Neural cell (in vitro differentiated cells): ENCODE measurements at regions not wholly inside any gene's neighbourhood (a gene's known extent, or its start where the extent isn't known, plus 50 kb on each side); places are given as distances from the start of the nearest gene placed in this dataset.
"Not testable (repeated sequence)": the region's sequence is repeated elsewhere in the genome, so short reads cannot be mapped to it uniquely, and the experiment has no call there.

Experiments
- H2AFZ ChIP-seq: fragments of 200-600, 300-800 bp; sonication (generic), shearing (Covaris generic); 2 replicates; pipeline ENCODE4 v1.6.0; 2014; ENCODE audit warnings: low read depth, mild to moderate bottlenecking, antibody characterized with exemption, low read length, moderate library complexity
- H3F3A ChIP-seq: fragments of 200-600 bp; shearing (Covaris generic); 2 replicates; pipeline ENCODE4 v1.6.1; 2016; ENCODE audit warnings: mild to moderate bottlenecking, moderate library complexity, mixed read lengths, antibody characterized with exemption, low read length; ENCODE audit not compliant: insufficient read depth, poor library complexity, severe bottlenecking
- H3K27ac ChIP-seq: fragments of 200-600, 300-800 bp; sonication (generic), shearing (Covaris generic); 2 replicates; pipeline ENCODE4 v1.5.1; 2014; ENCODE audit warnings: mild to moderate bottlenecking, low read length, moderate library complexity
- H3K27me3 ChIP-seq: fragments of 300-800, 200-600 bp; sonication (generic), shearing (Covaris generic); 2 replicates; pipeline ENCODE4 v1.6.0; 2014; ENCODE audit warnings: mild to moderate bottlenecking, low read depth, low read length, moderate library complexity; ENCODE audit not compliant: insufficient read depth
- H3K36me3 ChIP-seq: fragments of 300-800, 200-600 bp; sonication (generic), shearing (Covaris generic); 2 replicates; pipeline ENCODE4 v1.5.1; 2014; ENCODE audit warnings: mild to moderate bottlenecking, antibody characterized with exemption, low read length, moderate library complexity; ENCODE audit not compliant: insufficient read depth
- H3K4me2 ChIP-seq: fragments of 300-800, 200-600 bp; sonication (generic), shearing (Covaris generic); 2 replicates; pipeline ENCODE4 v1.6.0; 2014; ENCODE audit warnings: mild to moderate bottlenecking, low read length
- H3K4me3 ChIP-seq: fragments of 300-800, 200-600 bp; sonication (generic), shearing (Covaris generic); 2 replicates; pipeline ENCODE4 v1.5.1; 2014; ENCODE audit warnings: mild to moderate bottlenecking, low read length, moderate library complexity
- H3K79me2 ChIP-seq: fragments of 200-600 bp; shearing (Covaris generic); replicated peaks from 2 replicates; pipeline ENCODE4 v1.6.0; 2014; ENCODE audit warnings: mild to moderate bottlenecking, low read length, moderate library complexity; ENCODE audit not compliant: insufficient read depth
- H3K9ac ChIP-seq: fragments of 300-800, 200-600 bp; sonication (generic), shearing (Covaris generic); 2 replicates; pipeline ENCODE4 v1.6.1; 2016; ENCODE audit warnings: mild to moderate bottlenecking, low read length, mixed read lengths
- H3K9me2 ChIP-seq: fragments of 200-600 bp; shearing (Covaris generic); 2 replicates; pipeline ENCODE4 v1.6.1; 2016; ENCODE audit warnings: mild to moderate bottlenecking, low read length, mixed read lengths; ENCODE audit not compliant: insufficient read depth
- H3K9me3 ChIP-seq: fragments of 200-600, 300-800 bp; sonication (generic), shearing (Covaris generic); 2 replicates; pipeline ENCODE4 v1.6.1; 2016; ENCODE audit warnings: mild to moderate bottlenecking, mixed run types, low read length, moderate library complexity, mixed read lengths
- H4K20me1 ChIP-seq: fragments of 200-600 bp; shearing (Covaris generic); 2 replicates; pipeline ENCODE4 v1.6.1; 2016; ENCODE audit warnings: mild to moderate bottlenecking, mixed run types; ENCODE audit not compliant: insufficient read depth
- EP300 ChIP-seq: fragments of 450-650 bp; conservative IDR thresholded peaks from 2 replicates; pipeline ENCODE4 v1.6.1; 2014; ENCODE audit warnings: antibody characterized with exemption, mild to moderate bottlenecking, moderate library complexity; ENCODE audit not compliant: poor library complexity, severe bottlenecking
- EZH2 ChIP-seq: fragments of 200-600, 300-800 bp; shearing (Covaris generic), sonication (generic); IDR thresholded peaks from 2 replicates; pipeline ENCODE4 v1.6.1; 2014; ENCODE audit warnings: antibody characterized with exemption, low read length, borderline replicate concordance, mild to moderate bottlenecking; ENCODE audit not compliant: insufficient read depth, poor library complexity, severe bottlenecking
- MXI1 ChIP-seq: fragments of 450-650 bp; conservative IDR thresholded peaks from 2 replicates; pipeline ENCODE4 v1.6.1; 2014; ENCODE audit warnings: antibody characterized with exemption, mild to moderate bottlenecking; ENCODE audit not compliant: poor library complexity, severe bottlenecking
- POLR2AphosphoS5 ChIP-seq: IDR thresholded peaks from 2 replicates; pipeline ENCODE4 v1.6.1; 2012
- RAD21 ChIP-seq: fragments of 450-650 bp; conservative IDR thresholded peaks from 2 replicates; pipeline ENCODE4 v1.6.1; 2014; ENCODE audit warnings: antibody characterized with exemption, mild to moderate bottlenecking, moderate library complexity
- SMC3 ChIP-seq: fragments of 450-650 bp; conservative IDR thresholded peaks from 2 replicates; pipeline ENCODE4 v1.6.1; 2014; ENCODE audit warnings: antibody characterized with exemption, mild to moderate bottlenecking, moderate library complexity; ENCODE audit not compliant: poor library complexity
- TAF1 ChIP-seq: IDR thresholded peaks from 2 replicates; pipeline ENCODE4 v1.6.1; 2012; ENCODE audit warnings: low read depth
- TF ChIP-seq, protein P1 (sequence below): IDR thresholded peaks from 2 replicates; pipeline ENCODE4 v1.6.1; 2012; ENCODE audit warnings: borderline replicate concordance
- TF ChIP-seq, protein P2 (sequence below): fragments of 450-650 bp; IDR thresholded peaks from 2 replicates; pipeline ENCODE4 v1.5.1; 2014; ENCODE audit warnings: antibody characterized with exemption, mild to moderate bottlenecking, moderate library complexity; ENCODE audit not compliant: poor library complexity, severe bottlenecking

DNA sequence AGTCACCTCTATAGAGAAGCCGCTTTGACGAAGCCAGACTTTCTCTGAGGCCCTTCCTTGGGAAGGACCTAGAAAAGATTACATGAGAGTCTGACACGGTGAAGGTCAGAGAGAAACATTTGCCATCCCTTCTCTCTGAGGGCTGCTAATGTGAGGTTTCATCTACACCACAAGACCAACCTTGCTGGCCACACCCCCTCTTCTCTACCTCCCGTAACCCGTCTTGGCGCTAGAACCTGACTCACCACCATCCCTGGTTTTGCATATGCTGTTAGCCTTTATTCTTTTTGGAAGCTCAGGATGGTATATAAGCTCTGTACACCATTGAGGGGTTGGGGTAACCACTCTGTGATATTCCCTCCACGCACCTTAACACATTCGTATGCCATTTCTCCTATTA, 63.6 kb downstream of the FOXF2 start:
- Histone ChIP-seq H3F3A (no peaks in the 10 kb centered on the region), H3K27me3 (no peaks in the 10 kb centered on the region), H3K36me3 (no peaks in the 10 kb centered on the region), H3K9me2 (no peaks in the 10 kb centered on the region), H2AFZ (no peak overlapping the region), H3K27ac (no peak overlapping the region), H3K9me3 (no peaks in the 10 kb centered on the region), H3K9ac (no peak overlapping the region), H3K4me3 (no peak overlapping the region), H4K20me1 (no peaks in the 10 kb centered on the region), H3K79me2 (no peaks in the 10 kb centered on the region), H3K4me2 (no peak overlapping the region)
- TF ChIP-seq EZH2 (no peak), POLR2AphosphoS5 (no peak)
- TF ChIP-seq, protein P1, sequence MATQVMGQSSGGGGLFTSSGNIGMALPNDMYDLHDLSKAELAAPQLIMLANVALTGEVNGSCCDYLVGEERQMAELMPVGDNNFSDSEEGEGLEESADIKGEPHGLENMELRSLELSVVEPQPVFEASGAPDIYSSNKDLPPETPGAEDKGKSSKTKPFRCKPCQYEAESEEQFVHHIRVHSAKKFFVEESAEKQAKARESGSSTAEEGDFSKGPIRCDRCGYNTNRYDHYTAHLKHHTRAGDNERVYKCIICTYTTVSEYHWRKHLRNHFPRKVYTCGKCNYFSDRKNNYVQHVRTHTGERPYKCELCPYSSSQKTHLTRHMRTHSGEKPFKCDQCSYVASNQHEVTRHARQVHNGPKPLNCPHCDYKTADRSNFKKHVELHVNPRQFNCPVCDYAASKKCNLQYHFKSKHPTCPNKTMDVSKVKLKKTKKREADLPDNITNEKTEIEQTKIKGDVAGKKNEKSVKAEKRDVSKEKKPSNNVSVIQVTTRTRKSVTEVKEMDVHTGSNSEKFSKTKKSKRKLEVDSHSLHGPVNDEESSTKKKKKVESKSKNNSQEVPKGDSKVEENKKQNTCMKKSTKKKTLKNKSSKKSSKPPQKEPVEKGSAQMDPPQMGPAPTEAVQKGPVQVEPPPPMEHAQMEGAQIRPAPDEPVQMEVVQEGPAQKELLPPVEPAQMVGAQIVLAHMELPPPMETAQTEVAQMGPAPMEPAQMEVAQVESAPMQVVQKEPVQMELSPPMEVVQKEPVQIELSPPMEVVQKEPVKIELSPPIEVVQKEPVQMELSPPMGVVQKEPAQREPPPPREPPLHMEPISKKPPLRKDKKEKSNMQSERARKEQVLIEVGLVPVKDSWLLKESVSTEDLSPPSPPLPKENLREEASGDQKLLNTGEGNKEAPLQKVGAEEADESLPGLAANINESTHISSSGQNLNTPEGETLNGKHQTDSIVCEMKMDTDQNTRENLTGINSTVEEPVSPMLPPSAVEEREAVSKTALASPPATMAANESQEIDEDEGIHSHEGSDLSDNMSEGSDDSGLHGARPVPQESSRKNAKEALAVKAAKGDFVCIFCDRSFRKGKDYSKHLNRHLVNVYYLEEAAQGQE: no peak

DNA sequence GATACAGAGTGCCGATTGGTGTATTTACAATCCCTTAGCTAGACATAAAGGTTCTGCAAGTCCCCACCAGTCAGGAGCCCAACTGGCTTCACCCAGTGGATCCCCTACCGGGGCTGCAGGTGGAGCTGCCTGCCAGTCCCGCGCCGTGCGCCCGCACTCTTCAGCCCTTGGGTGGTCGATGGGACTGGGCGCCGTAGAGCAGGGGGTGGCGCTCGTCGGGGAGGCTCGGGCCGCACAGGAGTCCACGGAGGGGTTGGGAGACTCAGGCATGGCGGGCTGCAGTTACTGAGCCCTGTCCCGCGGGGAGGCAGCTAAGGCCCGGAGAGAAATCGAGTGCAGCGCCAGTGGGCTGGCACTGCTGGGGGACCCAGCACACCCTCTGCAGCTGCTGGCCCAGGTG, 67.4 kb downstream of the FOXF2 start:
- H3K4me2 ChIP-seq, H3F3A ChIP-seq, H3K9ac ChIP-seq, H3K4me3 ChIP-seq, H3K27me3 ChIP-seq, H3K27ac ChIP-seq, H4K20me1 ChIP-seq, H3K9me3 ChIP-seq, H3K79me2 ChIP-seq, H2AFZ ChIP-seq, H3K36me3 ChIP-seq, H3K9me2 ChIP-seq: not testable (repeated sequence)

DNA sequence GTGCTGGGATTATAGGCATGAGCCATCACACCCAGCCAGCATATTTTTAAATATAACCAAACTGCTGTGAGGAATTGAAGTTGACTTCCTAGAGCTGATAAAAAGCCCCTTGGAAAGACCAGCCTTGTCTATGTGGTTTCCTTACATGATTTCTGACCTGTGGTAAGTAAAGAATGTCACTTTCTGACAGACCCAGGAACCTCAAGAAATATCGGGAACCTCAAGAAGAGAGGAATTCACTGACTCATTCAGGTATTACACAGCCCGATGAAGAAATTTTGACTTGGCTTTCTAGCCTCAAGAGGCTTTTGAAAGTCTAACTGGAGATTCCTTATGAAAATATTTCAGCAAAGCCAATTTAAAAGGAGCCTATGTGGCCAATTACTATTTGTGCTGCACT, 71.8 kb downstream of the FOXF2 start:
- H4K20me1 ChIP-seq: no peaks in the 10 kb centered on the region
- H3K9ac ChIP-seq: no peak overlapping the region
- H3K4me3 ChIP-seq: no peak overlapping the region
- H3K4me2 ChIP-seq: no peak overlapping the region
- no peaks in the 10 kb centered on the region for H3K36me3 ChIP-seq
- no peak overlapping the region for H2AFZ ChIP-seq
- no peak overlapping the region for H3K27ac ChIP-seq
- H3K79me2 ChIP-seq: no peaks in the 10 kb centered on the region
- no peaks in the 10 kb centered on the region for H3F3A ChIP-seq
- TF ChIP-seq, protein P2, sequence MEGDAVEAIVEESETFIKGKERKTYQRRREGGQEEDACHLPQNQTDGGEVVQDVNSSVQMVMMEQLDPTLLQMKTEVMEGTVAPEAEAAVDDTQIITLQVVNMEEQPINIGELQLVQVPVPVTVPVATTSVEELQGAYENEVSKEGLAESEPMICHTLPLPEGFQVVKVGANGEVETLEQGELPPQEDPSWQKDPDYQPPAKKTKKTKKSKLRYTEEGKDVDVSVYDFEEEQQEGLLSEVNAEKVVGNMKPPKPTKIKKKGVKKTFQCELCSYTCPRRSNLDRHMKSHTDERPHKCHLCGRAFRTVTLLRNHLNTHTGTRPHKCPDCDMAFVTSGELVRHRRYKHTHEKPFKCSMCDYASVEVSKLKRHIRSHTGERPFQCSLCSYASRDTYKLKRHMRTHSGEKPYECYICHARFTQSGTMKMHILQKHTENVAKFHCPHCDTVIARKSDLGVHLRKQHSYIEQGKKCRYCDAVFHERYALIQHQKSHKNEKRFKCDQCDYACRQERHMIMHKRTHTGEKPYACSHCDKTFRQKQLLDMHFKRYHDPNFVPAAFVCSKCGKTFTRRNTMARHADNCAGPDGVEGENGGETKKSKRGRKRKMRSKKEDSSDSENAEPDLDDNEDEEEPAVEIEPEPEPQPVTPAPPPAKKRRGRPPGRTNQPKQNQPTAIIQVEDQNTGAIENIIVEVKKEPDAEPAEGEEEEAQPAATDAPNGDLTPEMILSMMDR: no peak
- no peak for TF ChIP-seq MXI1
- no peak for TF ChIP-seq EZH2
- no peak for TF ChIP-seq EP300
- TF ChIP-seq RAD21: no peak
- no peak for TF ChIP-seq TAF1
- TF ChIP-seq, protein P1: no peak
- TF ChIP-seq SMC3: no peak
- TF ChIP-seq POLR2AphosphoS5: no peak
- H3K9me2 ChIP-seq: no peaks in the 10 kb centered on the region
- H3K27me3 ChIP-seq: no peaks in the 10 kb centered on the region
- H3K9me3 ChIP-seq: no peaks in the 10 kb centered on the region
